Erythroblast (primary cell): ENCODE measurements at regions not wholly inside any gene's neighbourhood (a gene's known extent, or its start where the extent isn't known, plus 50 kb on each side); places are given as distances from the start of the nearest gene placed in this dataset.

Experiments
- GATA1 ChIP-seq: IDR thresholded peaks from 2 replicates; pipeline ENCODE4 v1.6.1; 2011; ENCODE audit warnings: low read depth, mild to moderate bottlenecking, control low read depth, low read length, moderate library complexity
- POLR2A ChIP-seq: IDR thresholded peaks from 2 replicates; pipeline ENCODE4 v1.6.1; 2011; ENCODE audit warnings: mild to moderate bottlenecking, low read length

- TF ChIP-seq POLR2A (no peak), GATA1 (no peak)
These were observed 460.9 kb upstream of the LRRC4C start for GRCh38 chr11:41920374-41920773.
